K562 (cell line): ENCODE measurements at regions not wholly inside any gene's neighbourhood (a gene's known extent, or its start where the extent isn't known, plus 50 kb on each side); places are given as distances from the start of the nearest gene placed in this dataset.

ENCODE experiments used
- ATAC-seq: fragments of 200-7000 bp; cut with Tn5 transposase; 3 replicates; pipeline ENCODE4 v1.9.1; 2020; ENCODE audit warnings: moderate library complexity
- BruUV-seq: library from RNA; stranded (reverse); fragments of 400-500 nt; replicated peaks from 2 replicates; lab custom pipeline; 2021; lab: Mats Ljungman, UMichigan
- CTCF ChIA-PET: fragments of 300-600 bp; formaldehyde crosslinking; extraction: SDS; loops from one replicate; lab custom pipeline; 2021; ENCODE audit warnings: low intra/inter-chr PET ratio; lab: Yijun Ruan, JAX
- POLR2A ChIA-PET: fragments of 300-600, 350-650 bp; sonication (Branson Sonifier 250); formaldehyde crosslinking; extraction: SDS; loops from one replicate; lab custom pipeline; 2021; ENCODE audit warnings: antibody characterized with exemption, inconsistent platforms; lab: Yijun Ruan, JAX
- DNase-seq, 4 experiments: peaks; one replicate each; pipeline versions ENCODE4 v3.0.0 to v3.0.0-alpha.2; 2011 to 2018; ENCODE audit warnings: low spot score in 3 of 4, mixed read lengths in 3 of 4; ENCODE audit errors: extremely low read depth in 1 of 4
- FAIRE-seq: peaks from 2 replicates; lab custom pipeline; 2011; peaks lifted over from hg19 to GRCh38; lab: Jason Lieb, UNC
- H2AFZ ChIP-seq: 2 replicates; pipeline ENCODE4 v1.6.0; 2011; ENCODE audit warnings: low read depth, low read length, control low read depth, inconsistent platforms
- H3K27ac ChIP-seq: fragments of 200-600 bp; 3 replicates; pipeline ENCODE4 v1.8.0; 2011; ENCODE audit warnings: low read depth, mild to moderate bottlenecking, control low read depth, inconsistent platforms, low read length, moderate library complexity, mixed read lengths; ENCODE audit errors: extremely low read depth
- H3K27me3 ChIP-seq, 2 experiments: fragments of 300-600 bp in 1 of 2; 2 replicates in 1 of 2; 3 replicates in 1 of 2; pipeline versions ENCODE4 v1.6.0 to v1.8.0; 2011; ENCODE audit warnings: inconsistent platforms in 2 of 2, low read length in 2 of 2, mild to moderate bottlenecking in 1 of 2, mixed read lengths in 1 of 2, moderate library complexity in 1 of 2; ENCODE audit not compliant: control insufficient read depth in 2 of 2, insufficient read depth in 2 of 2
- H3K36me3 ChIP-seq: fragments of 300-600 bp; 3 replicates; pipeline ENCODE4 v1.8.0; 2011; ENCODE audit warnings: mild to moderate bottlenecking, low read length, inconsistent platforms; ENCODE audit not compliant: control insufficient read depth, insufficient read depth
- H3K4me1 ChIP-seq, 2 experiments: fragments of 200-600 bp in 1 of 2; replicated peaks in 1 of 2; 2 replicates in 1 of 2; 3 replicates in 1 of 2; pipeline versions ENCODE4 v1.5.1 to v1.8.0; 2011; ENCODE audit warnings: inconsistent platforms in 2 of 2, low read length in 2 of 2, mild to moderate bottlenecking in 1 of 2, mixed read lengths in 1 of 2, moderate library complexity in 1 of 2; ENCODE audit not compliant: control insufficient read depth in 2 of 2, insufficient read depth in 2 of 2
- H3K4me2 ChIP-seq: 2 replicates; pipeline ENCODE4 v1.6.1; 2011; ENCODE audit warnings: low read length, control low read depth, inconsistent platforms, mixed read lengths; ENCODE audit not compliant: insufficient read depth
- H3K4me3 ChIP-seq: fragments of 200-600 bp; sonication (generic), shearing (Covaris generic); 2 replicates; pipeline ENCODE4 v1.5.1; 2016; ENCODE audit warnings: control low read depth, inconsistent platforms
- H3K79me2 ChIP-seq: fragments of 200-600 bp; 3 replicates; pipeline ENCODE4 v1.8.0; 2011; ENCODE audit warnings: low read length, inconsistent platforms; ENCODE audit not compliant: control insufficient read depth, insufficient read depth
- H3K9ac ChIP-seq, 2 experiments: 2 replicates each; pipeline versions ENCODE4 v1.6.0 to v1.6.1; 2011; ENCODE audit warnings: low read depth in 2 of 2, low read length in 2 of 2, control low read depth in 1 of 2, inconsistent platforms in 1 of 2, mild to moderate bottlenecking in 1 of 2, mixed read lengths in 1 of 2; ENCODE audit not compliant: insufficient read depth in 1 of 2
- H3K9me1 ChIP-seq: one replicate; pipeline ENCODE4 v1.6.0; 2011; ENCODE audit warnings: inconsistent platforms, mild to moderate bottlenecking, low read length, moderate library complexity; ENCODE audit not compliant: control insufficient read depth, insufficient read depth
- H3K9me3 ChIP-seq: replicated peaks from 2 replicates; pipeline ENCODE4 v1.5.1; 2011; ENCODE audit warnings: low read depth, low read length, inconsistent platforms; ENCODE audit not compliant: control insufficient read depth, insufficient read depth
- H4K20me1 ChIP-seq: replicated peaks from 2 replicates; pipeline ENCODE4 v1.6.1; 2011; ENCODE audit warnings: low read length, inconsistent platforms, mixed read lengths; ENCODE audit not compliant: control insufficient read depth, insufficient read depth
- CBX2 ChIP-seq: fragments of 200-600 bp; sonication (generic); IDR thresholded peaks from one replicate; pipeline ENCODE4 v1.6.1; 2012; ENCODE audit warnings: mild to moderate bottlenecking, low read length, inconsistent platforms; ENCODE audit not compliant: insufficient read depth, poor library complexity, severe bottlenecking
- CHD1 ChIP-seq: fragments of 200-600 bp; sonication (generic); IDR thresholded peaks from one replicate; pipeline ENCODE4 v1.6.1; 2012; ENCODE audit warnings: mild to moderate bottlenecking, moderate library complexity, low read length, inconsistent platforms
- GABPB1 ChIP-seq: sonication (generic); formaldehyde crosslinking; IDR thresholded peaks from 2 replicates; pipeline ENCODE4 v1.8.0; 2022; ENCODE audit warnings: mild to moderate bottlenecking, missing genetic modification reagents
- GATAD2A ChIP-seq: fragments of 450-650 bp; IDR thresholded peaks from 2 replicates; pipeline ENCODE4 v1.6.1; 2017
- MED1 ChIP-seq: sonication (generic); formaldehyde crosslinking; IDR thresholded peaks from 2 replicates; pipeline ENCODE4 v1.8.1; 2023; ENCODE audit warnings: missing genetic modification reagents, borderline replicate concordance
- NBN ChIP-seq: fragments of 450-650 bp; IDR thresholded peaks from 2 replicates; pipeline ENCODE4 v1.6.1; 2016; ENCODE audit warnings: low read depth, mild to moderate bottlenecking
- NUFIP1 ChIP-seq: fragments of 450-650 bp; IDR thresholded peaks from 2 replicates; pipeline ENCODE4 v1.6.1; 2018; ENCODE audit not compliant: partially characterized antibody
- POLR2AphosphoS5 ChIP-seq: IDR thresholded peaks from 2 replicates; pipeline ENCODE4 v1.6.1; 2011; ENCODE audit warnings: mild to moderate bottlenecking, low read depth, low read length, moderate library complexity; ENCODE audit not compliant: control insufficient read depth, insufficient read depth
- SMARCA5 ChIP-seq: fragments of 450-650 bp; IDR thresholded peaks from 2 replicates; pipeline ENCODE4 v1.6.1; 2016
- VEZF1 ChIP-seq: fragments of 200-800 bp; sonication (Bioruptor generic); IDR thresholded peaks from 2 replicates; pipeline ENCODE4 v1.6.1; 2017; ENCODE audit warnings: missing genetic modification characterization, missing compliant biosample characterization
- ZNF584 ChIP-seq: fragments of 200-800 bp; sonication (Bioruptor generic); IDR thresholded peaks from 2 replicates; pipeline ENCODE4 v1.6.1; 2016; ENCODE audit warnings: low read depth, mild to moderate bottlenecking, missing genetic modification characterization, missing compliant biosample characterization
- WGBS: fragments of 100-300 bp; shearing (Covaris generic); methylation state at CpG from one replicate; pipeline ENCODE4 v1.1.6; 2016; ENCODE audit warnings: low coverage, mixed read lengths; ENCODE audit not compliant: insufficient coverage; ENCODE audit errors: missing lambda C conversion rate; 5-methylcytosine and 5-hydroxymethylcytosine counted together
- in situ Hi-C: fragments of 300-500 bp; cut with MboI; formaldehyde crosslinking; loops from 4 replicates; pipeline ENCODE4 v1.15.0; 2018; ENCODE audit warnings: inconsistent platforms, mixed read lengths
- intact Hi-C: fragments of 100-400 bp; cut with micrococcal nuclease; formaldehyde crosslinking; loops from 2 replicates; pipeline ENCODE4 v1.14.2; 2022
- TF ChIP-seq, protein P1 (sequence below), 2 experiments: fragments of 450-650 bp; conservative IDR thresholded peaks; 2 replicates each; pipeline ENCODE4 v1.6.1; 2017; ENCODE audit warnings: mild to moderate bottlenecking in 2 of 2, moderate library complexity in 2 of 2

GRCh38 chrX:112450810-112451209 is 228.9 kb downstream of the LHFPL1 start:
- ChIA-PET CTCF (no interaction called here), POLR2A (no interaction called here)
- H3K4me3 ChIP-seq = no peak overlapping the region
- ATAC-seq (no peak), FAIRE-seq (no peak), DNase-seq (no peak)
- no peak overlapping the region for H3K27ac ChIP-seq
- no peaks in the 10 kb centered on the region for H3K9me1 ChIP-seq
- no peaks in the 10 kb centered on the region for H4K20me1 ChIP-seq
- H3K36me3 ChIP-seq = no peaks in the 10 kb centered on the region
- intact Hi-C loops = no loop called here
- in situ Hi-C loops = no loop called here
- 0% methylated on average over 2 of the region's 2 CpGs for WGBS
- no peaks in the 10 kb centered on the region for H3K4me1 ChIP-seq
- no TSS peak for BruUV-seq
- H3K79me2 ChIP-seq = no peaks in the 10 kb centered on the region
- H3K9me3 ChIP-seq = no peaks in the 10 kb centered on the region
- no peak overlapping the region for H2AFZ ChIP-seq
- TF ChIP-seq GATAD2A (no peak), CHD1 (no peak), VEZF1 (CRISPR knock-in tag) (no peak), GABPB1 (no peak), NUFIP1 (no peak), SMARCA5 (no peak), MED1 (CRISPR knock-in tag) (no peak), POLR2AphosphoS5 (no peak), NBN (no peak), ZNF584 (CRISPR knock-in tag) (no peak), CBX2 (no peak)
- TF ChIP-seq, protein P1, sequence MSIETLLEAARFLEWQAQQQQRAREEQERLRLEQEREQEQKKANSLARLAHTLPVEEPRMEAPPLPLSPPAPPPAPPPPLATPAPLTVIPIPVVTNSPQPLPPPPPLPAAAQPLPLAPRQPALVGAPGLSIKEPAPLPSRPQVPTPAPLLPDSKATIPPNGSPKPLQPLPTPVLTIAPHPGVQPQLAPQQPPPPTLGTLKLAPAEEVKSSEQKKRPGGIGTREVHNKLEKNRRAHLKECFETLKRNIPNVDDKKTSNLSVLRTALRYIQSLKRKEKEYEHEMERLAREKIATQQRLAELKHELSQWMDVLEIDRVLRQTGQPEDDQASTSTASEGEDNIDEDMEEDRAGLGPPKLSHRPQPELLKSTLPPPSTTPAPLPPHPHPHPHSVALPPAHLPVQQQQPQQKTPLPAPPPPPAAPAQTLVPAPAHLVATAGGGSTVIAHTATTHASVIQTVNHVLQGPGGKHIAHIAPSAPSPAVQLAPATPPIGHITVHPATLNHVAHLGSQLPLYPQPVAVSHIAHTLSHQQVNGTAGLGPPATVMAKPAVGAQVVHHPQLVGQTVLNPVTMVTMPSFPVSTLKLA (conservative IDR thresholded peaks at IDR 0.05) = no peak
- no peaks in the 10 kb centered on the region for H3K27me3 ChIP-seq
- no peak overlapping the region for H3K4me2 ChIP-seq
- no peak overlapping the region for H3K9ac ChIP-seq
